Neural cell (in vitro differentiated cells): ENCODE measurements at regions not wholly inside any gene's neighbourhood (a gene's known extent, or its start where the extent isn't known, plus 50 kb on each side); places are given as distances from the start of the nearest gene placed in this dataset.

Experiments
- H2AFZ ChIP-seq: fragments of 200-600, 300-800 bp; sonication (generic), shearing (Covaris generic); 2 replicates; pipeline ENCODE4 v1.6.0; 2014; ENCODE audit warnings: low read depth, mild to moderate bottlenecking, antibody characterized with exemption, low read length, moderate library complexity
- H3F3A ChIP-seq: fragments of 200-600 bp; shearing (Covaris generic); 2 replicates; pipeline ENCODE4 v1.6.1; 2016; ENCODE audit warnings: mild to moderate bottlenecking, moderate library complexity, mixed read lengths, antibody characterized with exemption, low read length; ENCODE audit not compliant: insufficient read depth, poor library complexity, severe bottlenecking
- H3K27ac ChIP-seq: fragments of 200-600, 300-800 bp; sonication (generic), shearing (Covaris generic); 2 replicates; pipeline ENCODE4 v1.5.1; 2014; ENCODE audit warnings: mild to moderate bottlenecking, low read length, moderate library complexity
- H3K27me3 ChIP-seq: fragments of 300-800, 200-600 bp; sonication (generic), shearing (Covaris generic); 2 replicates; pipeline ENCODE4 v1.6.0; 2014; ENCODE audit warnings: mild to moderate bottlenecking, low read depth, low read length, moderate library complexity; ENCODE audit not compliant: insufficient read depth
- H3K36me3 ChIP-seq: fragments of 300-800, 200-600 bp; sonication (generic), shearing (Covaris generic); 2 replicates; pipeline ENCODE4 v1.5.1; 2014; ENCODE audit warnings: mild to moderate bottlenecking, antibody characterized with exemption, low read length, moderate library complexity; ENCODE audit not compliant: insufficient read depth
- H3K4me2 ChIP-seq: fragments of 300-800, 200-600 bp; sonication (generic), shearing (Covaris generic); 2 replicates; pipeline ENCODE4 v1.6.0; 2014; ENCODE audit warnings: mild to moderate bottlenecking, low read length
- H3K4me3 ChIP-seq: fragments of 300-800, 200-600 bp; sonication (generic), shearing (Covaris generic); 2 replicates; pipeline ENCODE4 v1.5.1; 2014; ENCODE audit warnings: mild to moderate bottlenecking, low read length, moderate library complexity
- H3K79me2 ChIP-seq: fragments of 200-600 bp; shearing (Covaris generic); replicated peaks from 2 replicates; pipeline ENCODE4 v1.6.0; 2014; ENCODE audit warnings: mild to moderate bottlenecking, low read length, moderate library complexity; ENCODE audit not compliant: insufficient read depth
- H3K9ac ChIP-seq: fragments of 300-800, 200-600 bp; sonication (generic), shearing (Covaris generic); 2 replicates; pipeline ENCODE4 v1.6.1; 2016; ENCODE audit warnings: mild to moderate bottlenecking, low read length, mixed read lengths
- H3K9me2 ChIP-seq: fragments of 200-600 bp; shearing (Covaris generic); 2 replicates; pipeline ENCODE4 v1.6.1; 2016; ENCODE audit warnings: mild to moderate bottlenecking, low read length, mixed read lengths; ENCODE audit not compliant: insufficient read depth
- H3K9me3 ChIP-seq: fragments of 200-600, 300-800 bp; sonication (generic), shearing (Covaris generic); 2 replicates; pipeline ENCODE4 v1.6.1; 2016; ENCODE audit warnings: mild to moderate bottlenecking, mixed run types, low read length, moderate library complexity, mixed read lengths
- H4K20me1 ChIP-seq: fragments of 200-600 bp; shearing (Covaris generic); 2 replicates; pipeline ENCODE4 v1.6.1; 2016; ENCODE audit warnings: mild to moderate bottlenecking, mixed run types; ENCODE audit not compliant: insufficient read depth
- EP300 ChIP-seq: fragments of 450-650 bp; conservative IDR thresholded peaks from 2 replicates; pipeline ENCODE4 v1.6.1; 2014; ENCODE audit warnings: antibody characterized with exemption, mild to moderate bottlenecking, moderate library complexity; ENCODE audit not compliant: poor library complexity, severe bottlenecking
- EZH2 ChIP-seq: fragments of 200-600, 300-800 bp; shearing (Covaris generic), sonication (generic); IDR thresholded peaks from 2 replicates; pipeline ENCODE4 v1.6.1; 2014; ENCODE audit warnings: antibody characterized with exemption, low read length, borderline replicate concordance, mild to moderate bottlenecking; ENCODE audit not compliant: insufficient read depth, poor library complexity, severe bottlenecking
- MXI1 ChIP-seq: fragments of 450-650 bp; conservative IDR thresholded peaks from 2 replicates; pipeline ENCODE4 v1.6.1; 2014; ENCODE audit warnings: antibody characterized with exemption, mild to moderate bottlenecking; ENCODE audit not compliant: poor library complexity, severe bottlenecking
- POLR2AphosphoS5 ChIP-seq: IDR thresholded peaks from 2 replicates; pipeline ENCODE4 v1.6.1; 2012
- RAD21 ChIP-seq: fragments of 450-650 bp; conservative IDR thresholded peaks from 2 replicates; pipeline ENCODE4 v1.6.1; 2014; ENCODE audit warnings: antibody characterized with exemption, mild to moderate bottlenecking, moderate library complexity
- SMC3 ChIP-seq: fragments of 450-650 bp; conservative IDR thresholded peaks from 2 replicates; pipeline ENCODE4 v1.6.1; 2014; ENCODE audit warnings: antibody characterized with exemption, mild to moderate bottlenecking, moderate library complexity; ENCODE audit not compliant: poor library complexity
- TAF1 ChIP-seq: IDR thresholded peaks from 2 replicates; pipeline ENCODE4 v1.6.1; 2012; ENCODE audit warnings: low read depth
- TF ChIP-seq, protein P1 (sequence below): fragments of 450-650 bp; IDR thresholded peaks from 2 replicates; pipeline ENCODE4 v1.5.1; 2014; ENCODE audit warnings: antibody characterized with exemption, mild to moderate bottlenecking, moderate library complexity; ENCODE audit not compliant: poor library complexity, severe bottlenecking
- TF ChIP-seq, protein P2 (sequence below): IDR thresholded peaks from 2 replicates; pipeline ENCODE4 v1.6.1; 2012; ENCODE audit warnings: borderline replicate concordance

DNA sequence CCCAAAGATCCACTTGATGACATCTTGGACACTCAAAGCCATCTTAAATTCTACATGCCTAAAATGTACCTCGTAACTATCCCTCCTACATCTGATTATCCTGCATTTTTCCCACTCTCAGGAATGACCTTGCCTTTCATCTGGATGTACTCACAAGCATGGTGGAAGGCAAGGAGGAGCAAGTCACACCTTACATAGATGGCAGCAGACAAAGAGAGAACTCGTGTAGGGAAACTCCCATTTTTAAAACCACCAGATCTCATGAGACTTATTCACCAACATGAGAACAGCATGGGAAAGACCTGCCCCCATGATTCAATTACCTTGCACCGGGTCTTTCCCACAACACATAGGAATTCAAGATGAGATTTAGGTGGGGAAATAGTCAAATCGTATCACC, 616.0 kb downstream of the MCTP2 start:
- no peaks in the 10 kb centered on the region for H3K36me3 ChIP-seq
- no peak overlapping the region for H3K27ac ChIP-seq
- H3K4me3 ChIP-seq, result no peak overlapping the region
- H4K20me1 ChIP-seq, result no peaks in the 10 kb centered on the region
- no peak overlapping the region for H3K4me2 ChIP-seq
- peaks cover 33% of the 10 kb centered on the region for H3K27me3 ChIP-seq
- TF ChIP-seq SMC3 (no peak), POLR2AphosphoS5 (no peak), TAF1 (no peak), RAD21 (no peak), EP300 (no peak), MXI1 (no peak), EZH2 (no peak)
- TF ChIP-seq, protein P1, sequence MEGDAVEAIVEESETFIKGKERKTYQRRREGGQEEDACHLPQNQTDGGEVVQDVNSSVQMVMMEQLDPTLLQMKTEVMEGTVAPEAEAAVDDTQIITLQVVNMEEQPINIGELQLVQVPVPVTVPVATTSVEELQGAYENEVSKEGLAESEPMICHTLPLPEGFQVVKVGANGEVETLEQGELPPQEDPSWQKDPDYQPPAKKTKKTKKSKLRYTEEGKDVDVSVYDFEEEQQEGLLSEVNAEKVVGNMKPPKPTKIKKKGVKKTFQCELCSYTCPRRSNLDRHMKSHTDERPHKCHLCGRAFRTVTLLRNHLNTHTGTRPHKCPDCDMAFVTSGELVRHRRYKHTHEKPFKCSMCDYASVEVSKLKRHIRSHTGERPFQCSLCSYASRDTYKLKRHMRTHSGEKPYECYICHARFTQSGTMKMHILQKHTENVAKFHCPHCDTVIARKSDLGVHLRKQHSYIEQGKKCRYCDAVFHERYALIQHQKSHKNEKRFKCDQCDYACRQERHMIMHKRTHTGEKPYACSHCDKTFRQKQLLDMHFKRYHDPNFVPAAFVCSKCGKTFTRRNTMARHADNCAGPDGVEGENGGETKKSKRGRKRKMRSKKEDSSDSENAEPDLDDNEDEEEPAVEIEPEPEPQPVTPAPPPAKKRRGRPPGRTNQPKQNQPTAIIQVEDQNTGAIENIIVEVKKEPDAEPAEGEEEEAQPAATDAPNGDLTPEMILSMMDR, result no peak
- TF ChIP-seq, protein P2, sequence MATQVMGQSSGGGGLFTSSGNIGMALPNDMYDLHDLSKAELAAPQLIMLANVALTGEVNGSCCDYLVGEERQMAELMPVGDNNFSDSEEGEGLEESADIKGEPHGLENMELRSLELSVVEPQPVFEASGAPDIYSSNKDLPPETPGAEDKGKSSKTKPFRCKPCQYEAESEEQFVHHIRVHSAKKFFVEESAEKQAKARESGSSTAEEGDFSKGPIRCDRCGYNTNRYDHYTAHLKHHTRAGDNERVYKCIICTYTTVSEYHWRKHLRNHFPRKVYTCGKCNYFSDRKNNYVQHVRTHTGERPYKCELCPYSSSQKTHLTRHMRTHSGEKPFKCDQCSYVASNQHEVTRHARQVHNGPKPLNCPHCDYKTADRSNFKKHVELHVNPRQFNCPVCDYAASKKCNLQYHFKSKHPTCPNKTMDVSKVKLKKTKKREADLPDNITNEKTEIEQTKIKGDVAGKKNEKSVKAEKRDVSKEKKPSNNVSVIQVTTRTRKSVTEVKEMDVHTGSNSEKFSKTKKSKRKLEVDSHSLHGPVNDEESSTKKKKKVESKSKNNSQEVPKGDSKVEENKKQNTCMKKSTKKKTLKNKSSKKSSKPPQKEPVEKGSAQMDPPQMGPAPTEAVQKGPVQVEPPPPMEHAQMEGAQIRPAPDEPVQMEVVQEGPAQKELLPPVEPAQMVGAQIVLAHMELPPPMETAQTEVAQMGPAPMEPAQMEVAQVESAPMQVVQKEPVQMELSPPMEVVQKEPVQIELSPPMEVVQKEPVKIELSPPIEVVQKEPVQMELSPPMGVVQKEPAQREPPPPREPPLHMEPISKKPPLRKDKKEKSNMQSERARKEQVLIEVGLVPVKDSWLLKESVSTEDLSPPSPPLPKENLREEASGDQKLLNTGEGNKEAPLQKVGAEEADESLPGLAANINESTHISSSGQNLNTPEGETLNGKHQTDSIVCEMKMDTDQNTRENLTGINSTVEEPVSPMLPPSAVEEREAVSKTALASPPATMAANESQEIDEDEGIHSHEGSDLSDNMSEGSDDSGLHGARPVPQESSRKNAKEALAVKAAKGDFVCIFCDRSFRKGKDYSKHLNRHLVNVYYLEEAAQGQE, result no peak
- H3K9me3 ChIP-seq, result no peaks in the 10 kb centered on the region
- no peaks in the 10 kb centered on the region for H3K9me2 ChIP-seq
- H2AFZ ChIP-seq, result no peak overlapping the region
- H3F3A ChIP-seq, result no peaks in the 10 kb centered on the region
- H3K79me2 ChIP-seq, result no peaks in the 10 kb centered on the region
- H3K9ac ChIP-seq, result no peak overlapping the region

DNA sequence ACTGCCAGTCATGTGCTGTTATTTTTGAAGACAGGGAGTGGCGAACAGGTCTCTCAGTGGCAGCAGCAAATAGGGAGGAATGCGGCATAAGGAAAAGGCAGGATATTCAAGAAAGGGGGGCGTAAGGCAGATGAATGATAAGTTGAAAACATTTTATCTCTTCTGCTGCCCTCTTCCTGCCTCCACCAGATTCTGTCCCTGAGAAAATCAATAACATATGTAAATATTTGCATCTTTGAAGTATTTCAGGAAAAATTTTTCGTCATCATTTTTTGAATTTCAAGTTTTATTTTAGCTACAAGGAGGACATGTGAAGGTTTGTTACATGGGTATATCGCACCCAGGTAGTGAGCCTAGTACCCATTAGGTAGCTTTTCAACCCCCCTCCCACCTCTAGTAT, 616.7 kb downstream of the MCTP2 start:
- Histone ChIP-seq H3F3A (no peaks in the 10 kb centered on the region), H3K27ac (no peak overlapping the region), H3K4me3 (no peak overlapping the region), H3K9ac (no peak overlapping the region), H3K9me2 (no peaks in the 10 kb centered on the region), H3K79me2 (no peaks in the 10 kb centered on the region), H2AFZ (no peak overlapping the region), H3K9me3 (no peaks in the 10 kb centered on the region), H4K20me1 (no peaks in the 10 kb centered on the region), H3K4me2 (no peak overlapping the region), H3K27me3 (peaks cover 31% of the 10 kb centered on the region), H3K36me3 (no peaks in the 10 kb centered on the region)
- TF ChIP-seq EP300, result no peak
- TF ChIP-seq TAF1, result no peak
- TF ChIP-seq, protein P2, result no peak
- TF ChIP-seq EZH2, result no peak
- TF ChIP-seq MXI1, result no peak
- TF ChIP-seq POLR2AphosphoS5, result no peak
- TF ChIP-seq RAD21, result no peak
- TF ChIP-seq SMC3, result no peak
- TF ChIP-seq, protein P1, result no peak
